Tibial artery (tissue), 4 donors: ENCODE measurements at regions not wholly inside any gene's neighbourhood (a gene's known extent, or its start where the extent isn't known, plus 50 kb on each side); places are given as distances from the start of the nearest gene placed in this dataset.

Experiments
- DNase-seq, 2 donors: peaks; one replicate each; pipeline ENCODE4 v3.0.0-alpha.2; 2019
- H3K27ac ChIP-seq, 2 donors: fragments of 200-600 bp; sonication (generic) in 1 of 2; 1 replicate in 1 of 2; 2 replicates in 1 of 2; pipeline ENCODE4 v1.5.1; 2018 to 2019; ENCODE audit warnings: mild to moderate bottlenecking in 1 of 2
- H3K27me3 ChIP-seq, 2 donors: fragments of 200-600 bp; sonication (generic) in 1 of 2; one replicate each; pipeline versions ENCODE4 v1.5.1 to v1.6.0; 2016 to 2019
- H3K36me3 ChIP-seq, 3 donors: fragments of 200-600 bp; sonication (generic) in 2 of 3; one replicate each; pipeline ENCODE4 v1.5.1; 2016 to 2019; ENCODE audit warnings: mild to moderate bottlenecking in 2 of 3
- H3K4me1 ChIP-seq, 4 donors: fragments of 200-600 bp; sonication (generic) in 2 of 4; 1 replicate in 3 of 4; 2 replicates in 1 of 4; pipeline ENCODE4 v1.5.1; 2016 to 2019
- H3K4me3 ChIP-seq, 2 donors: fragments of 200-600 bp; sonication (generic) in 1 of 2; 1 replicate in 1 of 2; 2 replicates in 1 of 2; pipeline ENCODE4 v1.5.1; 2018 to 2019; ENCODE audit warnings: mild to moderate bottlenecking in 2 of 2
- H3K9me3 ChIP-seq, 3 donors: fragments of 200-600 bp; sonication (generic) in 1 of 3; one replicate each; pipeline ENCODE4 v1.5.1; 2016 to 2019
- CTCF ChIP-seq, 2 experiments: fragments of 200-600 bp in 1 of 2; fragments of 450-650 bp in 1 of 2; IDR thresholded peaks; one replicate each; pipeline ENCODE4 v1.5.1; 2017 to 2019; ENCODE audit warnings: antibody characterized with exemption in 2 of 2, mild to moderate bottlenecking in 1 of 2, moderate library complexity in 1 of 2
- intact Hi-C: fragments of 100-400 bp; cut with DNase I; formaldehyde crosslinking; loops from one replicate; pipeline ENCODE4 v1.15.0; 2023; ENCODE audit warnings: low total_unique reads

- no peak overlapping the region for H3K27ac ChIP-seq
- TF ChIP-seq CTCF (IDR thresholded peaks at IDR 0.05) = no peak
- no peaks in the 10 kb centered on the region for H3K27me3 ChIP-seq
- peaks cover 0 to 10% (median 0%) of the 10 kb centered on the region in 3 donors for H3K9me3 ChIP-seq
- H3K36me3 ChIP-seq = no peaks in the 10 kb centered on the region
- no peaks in the 10 kb centered on the region for H3K4me1 ChIP-seq
- H3K4me3 ChIP-seq = no peak overlapping the region
- DNase-seq = no peak
- intact Hi-C loops = no loop called here
Measured at GRCh38 chr4:18914182-18914581, 892.6 kb upstream of the LCORL start.

- Histone ChIP-seq H3K27me3 (no peaks in the 10 kb centered on the region), H3K4me1 (no peaks in the 10 kb centered on the region), H3K9me3 (no peaks in the 10 kb centered on the region), H3K27ac (no peak overlapping the region), H3K4me3 (no peak overlapping the region), H3K36me3 (no peaks in the 10 kb centered on the region)
- no peak for TF ChIP-seq CTCF (IDR thresholded peaks at IDR 0.05)
- no peak for DNase-seq
- intact Hi-C loops = no loop called here
Measured at GRCh38 chr4:18894928-18895327, 873.4 kb upstream of the LCORL start.

GRCh38 chr4:18882468-18882867 lies 860.9 kb upstream of the LCORL start:
- H3K27ac ChIP-seq = no peak overlapping the region
- no peaks in the 10 kb centered on the region for H3K9me3 ChIP-seq
- TF ChIP-seq CTCF (IDR thresholded peaks at IDR 0.05) = no peak
- H3K4me3 ChIP-seq = no peak overlapping the region
- no peak for DNase-seq
- peaks cover 0 to 8% (median 0%) of the 10 kb centered on the region in 4 donors for H3K4me1 ChIP-seq
- no peaks in the 10 kb centered on the region for H3K36me3 ChIP-seq
- no peaks in the 10 kb centered on the region for H3K27me3 ChIP-seq
- intact Hi-C loops = no loop called here

- no peak overlapping the region for H3K4me3 ChIP-seq
- H3K27ac ChIP-seq = no peak overlapping the region
- no peaks in the 10 kb centered on the region for H3K27me3 ChIP-seq
- H3K36me3 ChIP-seq = no peaks in the 10 kb centered on the region
- TF ChIP-seq CTCF (IDR thresholded peaks at IDR 0.05) = no peak
- intact Hi-C loops = no loop called here
- H3K4me1 ChIP-seq = peaks cover 0 to 8% (median 0%) of the 10 kb centered on the region in 4 donors
- no peaks in the 10 kb centered on the region for H3K9me3 ChIP-seq
- no peak for DNase-seq
Measured at GRCh38 chr4:18881556-18881955, 860.0 kb upstream of the LCORL start.

GRCh38 chr4:18880871-18881270 lies 859.3 kb upstream of the LCORL start:
- no peak overlapping the region for H3K4me3 ChIP-seq
- intact Hi-C loops = no loop called here
- no peaks in the 10 kb centered on the region for H3K27me3 ChIP-seq
- no peaks in the 10 kb centered on the region for H3K9me3 ChIP-seq
- no peaks in the 10 kb centered on the region for H3K36me3 ChIP-seq
- no peak for TF ChIP-seq CTCF (IDR thresholded peaks at IDR 0.05)
- no peak for DNase-seq
- no peak overlapping the region for H3K27ac ChIP-seq
- peaks cover 0 to 8% (median 0%) of the 10 kb centered on the region in 4 donors for H3K4me1 ChIP-seq

- no peak for TF ChIP-seq CTCF (IDR thresholded peaks at IDR 0.05)
- intact Hi-C loops = no loop called here
- Histone ChIP-seq H3K4me1 (peaks cover 0 to 8% (median 0%) of the 10 kb centered on the region in 4 donors), H3K4me3 (no peak overlapping the region), H3K36me3 (no peaks in the 10 kb centered on the region), H3K27me3 (no peaks in the 10 kb centered on the region), H3K27ac (no peak overlapping the region), H3K9me3 (no peaks in the 10 kb centered on the region)
- DNase-seq = no peak
Measured at GRCh38 chr4:18878561-18878960, 857.0 kb upstream of the LCORL start.
